SK-N-MC (cell line): ENCODE measurements at regions not wholly inside any gene's neighbourhood (a gene's known extent, or its start where the extent isn't known, plus 50 kb on each side); places are given as distances from the start of the nearest gene placed in this dataset.
"Not testable (repeated sequence)": the region's sequence is repeated elsewhere in the genome, so short reads cannot be mapped to it uniquely, and the experiment has no call there.

Experiments
- DNase-seq: peaks from one replicate; pipeline ENCODE4 v3.0.0-alpha.2; 2011; ENCODE audit warnings: low read depth, low spot score
- H3K27ac ChIP-seq: fragments of 200-600 bp; sonication (generic); 2 replicates; pipeline ENCODE4 v1.5.1; 2016; ENCODE audit warnings: mixed run types
- H3K36me3 ChIP-seq: fragments of 200-600 bp; sonication (generic); 2 replicates; pipeline ENCODE4 v1.6.1; 2017; ENCODE audit warnings: antibody characterized with exemption, low read length, mixed read lengths; ENCODE audit not compliant: insufficient read depth
- H3K4me3 ChIP-seq: fragments of 200-600 bp; sonication (generic); 2 replicates; pipeline ENCODE4 v1.5.1; 2016
- H3K9ac ChIP-seq: fragments of 200-600 bp; sonication (generic); 2 replicates; pipeline ENCODE4 v1.8.0; 2017; ENCODE audit warnings: mixed run types, mixed read lengths; ENCODE audit not compliant: insufficient read length
- H3K9me3 ChIP-seq: fragments of 200-600 bp; sonication (generic); 2 replicates; pipeline ENCODE4 v1.6.1; 2017; ENCODE audit warnings: low read depth, mild to moderate bottlenecking, antibody characterized with exemption, low read length, moderate library complexity, mixed read lengths
- EZH2 ChIP-seq: fragments of 200-600 bp; sonication (generic); IDR thresholded peaks from one replicate; pipeline ENCODE4 v1.6.1; 2017; ENCODE audit warnings: antibody characterized with exemption
- FOXP2 ChIP-seq: optimal IDR thresholded peaks from 2 replicates; pipeline ENCODE3; 2011; ENCODE audit warnings: mild to moderate bottlenecking, moderate library complexity; ENCODE audit not compliant: insufficient read depth; ENCODE audit errors: extremely low read length, control extremely low read depth
- POLR2AphosphoS5 ChIP-seq: IDR thresholded peaks from 2 replicates; pipeline ENCODE4 v1.6.1; 2012; ENCODE audit warnings: mild to moderate bottlenecking, low read depth, low read length, borderline replicate concordance

DNA sequence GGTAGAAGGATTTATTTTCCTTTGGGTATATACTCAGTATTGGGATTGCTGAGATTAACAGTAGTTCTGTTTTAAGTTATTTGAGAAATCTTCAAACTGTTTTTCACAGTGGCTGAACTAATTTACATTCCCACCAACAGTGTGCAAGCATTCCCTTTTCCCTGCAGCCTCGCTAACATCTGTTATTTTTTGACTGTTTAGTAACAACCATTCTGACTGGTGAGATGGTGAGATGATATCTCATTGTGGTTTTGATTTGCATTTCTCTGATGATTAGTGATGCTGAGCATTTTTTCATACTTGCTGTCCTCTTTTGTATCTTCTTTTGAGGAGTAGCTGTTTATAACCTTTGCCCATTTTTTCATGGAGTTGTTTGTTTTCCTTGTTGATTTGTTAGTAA lies 457.8 kb downstream of the TRAM1L1 start:
- peak overlapping the region; percentile 27; the same call in 1 of the 2 replicates for H3K27ac ChIP-seq
- no peaks in the 10 kb centered on the region for H3K9me3 ChIP-seq
- no peak overlapping the region for H3K9ac ChIP-seq
- no peaks in the 10 kb centered on the region for H3K36me3 ChIP-seq
- DNase-seq, result peak; percentile 24
- H3K4me3 ChIP-seq, result no peak overlapping the region
- no peak for TF ChIP-seq EZH2
- TF ChIP-seq POLR2AphosphoS5, result no peak
- TF ChIP-seq FOXP2, result no peak

DNA sequence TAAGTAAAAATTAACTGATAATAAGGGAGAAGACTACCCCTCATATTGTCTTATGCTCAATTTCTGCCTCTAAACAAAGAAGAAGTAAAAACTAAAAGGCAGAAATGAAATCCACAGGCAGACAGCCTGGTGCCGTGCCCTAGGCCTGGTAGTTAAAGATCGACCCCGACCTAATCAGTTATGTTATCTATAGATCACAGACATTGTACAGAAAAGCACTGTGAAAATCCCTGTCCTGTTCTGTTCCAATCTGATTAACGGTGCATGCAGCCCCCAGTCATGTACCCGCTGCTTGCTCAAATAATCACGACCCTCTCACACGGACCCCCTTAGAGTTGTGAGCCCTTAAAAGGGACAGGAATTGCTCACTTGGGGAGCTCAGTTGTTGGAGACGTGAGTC lies 465.9 kb downstream of the TRAM1L1 start:
- H3K9ac ChIP-seq, H3K36me3 ChIP-seq, H3K4me3 ChIP-seq, DNase-seq, H3K27ac ChIP-seq, H3K9me3 ChIP-seq: not testable (repeated sequence)

DNA sequence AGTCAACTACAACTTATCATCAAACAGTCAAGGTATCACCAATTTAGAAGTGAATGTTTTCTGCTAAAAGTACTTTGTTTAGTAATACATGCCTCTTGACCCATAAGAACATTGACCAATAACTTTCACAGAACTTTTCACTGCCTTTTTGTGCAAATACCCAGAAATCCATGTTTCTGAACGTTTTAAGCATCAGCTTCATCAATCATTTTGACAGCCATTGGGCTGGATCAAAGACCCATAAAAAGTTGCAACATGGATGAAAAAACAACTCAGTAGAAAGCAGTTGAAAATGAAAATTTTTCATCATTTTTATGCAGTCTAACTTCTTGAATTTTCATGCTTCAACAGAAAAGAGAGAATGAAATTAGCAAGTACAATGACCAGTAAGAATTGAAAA lies 466.7 kb downstream of the TRAM1L1 start:
- Histone ChIP-seq H3K27ac (no peak overlapping the region), H3K36me3 (no peaks in the 10 kb centered on the region), H3K9ac (no peak overlapping the region), H3K9me3 (no peaks in the 10 kb centered on the region), H3K4me3 (no peak overlapping the region)
- TF ChIP-seq POLR2AphosphoS5 (no peak), EZH2 (no peak), FOXP2 (no peak)
- DNase-seq, result no peak

DNA sequence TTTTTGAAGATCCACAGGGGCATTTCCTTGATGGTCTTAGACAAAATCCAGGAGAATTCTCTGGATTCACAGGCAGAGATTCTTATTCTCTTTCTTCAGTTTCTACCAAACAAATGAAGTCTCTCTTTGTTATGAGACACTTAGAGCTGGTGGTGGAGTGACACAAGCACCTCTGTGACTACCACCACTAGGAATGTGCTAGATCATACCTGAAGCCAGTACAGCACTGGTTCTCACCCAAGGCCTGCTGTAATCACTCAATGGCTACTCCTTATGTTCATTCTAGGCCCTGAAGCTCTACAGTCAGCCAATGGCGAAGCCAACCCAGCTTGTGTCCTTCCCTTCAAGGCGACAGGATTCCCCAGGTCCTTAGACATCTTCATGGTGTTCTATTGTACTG lies 482.3 kb downstream of the TRAM1L1 start:
- DNase-seq, result no peak
- TF ChIP-seq POLR2AphosphoS5 (no peak), EZH2 (no peak), FOXP2 (no peak)
- no peak overlapping the region for H3K4me3 ChIP-seq
- H3K9ac ChIP-seq, result no peak overlapping the region
- H3K27ac ChIP-seq, result no peak overlapping the region
- no peaks in the 10 kb centered on the region for H3K36me3 ChIP-seq
- H3K9me3 ChIP-seq, result no peaks in the 10 kb centered on the region

DNA sequence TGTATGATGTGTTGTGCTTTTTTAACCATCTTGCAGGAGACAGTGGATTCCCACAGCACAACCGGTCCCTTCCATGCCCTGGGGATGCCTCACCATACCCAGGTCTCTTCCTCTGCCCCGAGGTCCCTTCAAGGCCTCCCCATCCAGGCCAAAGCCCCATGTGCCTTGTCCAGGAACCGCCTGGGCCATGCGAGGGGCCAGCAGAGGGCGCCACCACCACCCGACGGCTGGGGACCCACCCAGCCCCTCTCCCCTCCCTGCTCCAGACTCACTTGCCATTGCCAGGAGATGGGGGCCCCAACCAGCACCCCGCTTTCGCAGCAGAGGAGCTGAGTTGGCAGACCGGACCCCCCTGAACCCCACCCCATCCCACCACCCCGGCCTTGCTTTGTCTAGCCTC lies 485.5 kb downstream of the TRAM1L1 start:
- H3K36me3 ChIP-seq, result no peaks in the 10 kb centered on the region
- no peak overlapping the region for H3K4me3 ChIP-seq
- DNase-seq, result no peak
- H3K9me3 ChIP-seq, result no peaks in the 10 kb centered on the region
- H3K27ac ChIP-seq, result no peak overlapping the region
- TF ChIP-seq FOXP2 (no peak), POLR2AphosphoS5 (no peak), EZH2 (no peak)
- no peak overlapping the region for H3K9ac ChIP-seq

DNA sequence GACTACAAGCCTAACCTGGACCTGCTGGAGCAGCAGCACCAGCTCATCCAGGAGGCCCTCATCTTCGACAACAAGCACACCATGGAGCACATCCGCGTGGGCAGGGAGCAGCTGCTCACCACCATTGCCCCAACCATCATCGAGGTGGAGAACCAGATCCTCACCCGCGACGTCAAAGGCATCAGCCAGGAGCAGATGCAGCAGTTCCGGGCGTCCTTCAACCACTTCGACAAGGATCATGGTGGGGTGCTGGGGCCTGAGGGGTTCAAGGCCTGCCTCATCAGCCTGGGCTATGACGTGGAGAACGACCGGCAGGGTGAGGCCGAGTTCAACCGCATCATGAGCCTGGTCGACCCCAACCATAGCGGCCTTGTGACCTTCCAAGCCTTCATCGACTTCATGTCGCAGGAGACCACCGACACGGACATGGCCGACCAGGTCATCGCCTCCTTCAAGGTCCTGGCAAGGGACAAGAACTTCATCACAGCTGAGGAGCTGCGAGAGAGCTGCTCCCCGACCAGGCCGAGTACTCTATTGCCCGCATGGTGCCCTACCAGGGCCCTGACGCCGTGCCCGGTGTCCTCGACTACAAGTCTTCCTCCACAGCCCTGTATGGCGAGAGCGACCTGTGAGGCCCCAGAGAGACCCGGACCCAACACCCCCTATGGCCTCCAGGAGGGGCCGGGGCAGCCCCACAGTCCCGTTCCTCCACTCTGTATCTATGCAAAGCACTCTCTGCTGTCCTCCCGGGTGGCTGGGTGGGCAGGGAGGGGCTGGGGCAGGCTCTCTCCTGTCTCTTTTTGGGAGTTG lies 486.2 kb downstream of the TRAM1L1 start:
- no peak for TF ChIP-seq POLR2AphosphoS5
- TF ChIP-seq EZH2, result no peak
- TF ChIP-seq FOXP2, result no peak
- Histone ChIP-seq H3K36me3 (no peaks in the 10 kb centered on the region), H3K9me3 (no peaks in the 10 kb centered on the region), H3K9ac (no peak overlapping the region), H3K4me3 (no peak overlapping the region), H3K27ac (no peak overlapping the region)
- DNase-seq, result no peak

DNA sequence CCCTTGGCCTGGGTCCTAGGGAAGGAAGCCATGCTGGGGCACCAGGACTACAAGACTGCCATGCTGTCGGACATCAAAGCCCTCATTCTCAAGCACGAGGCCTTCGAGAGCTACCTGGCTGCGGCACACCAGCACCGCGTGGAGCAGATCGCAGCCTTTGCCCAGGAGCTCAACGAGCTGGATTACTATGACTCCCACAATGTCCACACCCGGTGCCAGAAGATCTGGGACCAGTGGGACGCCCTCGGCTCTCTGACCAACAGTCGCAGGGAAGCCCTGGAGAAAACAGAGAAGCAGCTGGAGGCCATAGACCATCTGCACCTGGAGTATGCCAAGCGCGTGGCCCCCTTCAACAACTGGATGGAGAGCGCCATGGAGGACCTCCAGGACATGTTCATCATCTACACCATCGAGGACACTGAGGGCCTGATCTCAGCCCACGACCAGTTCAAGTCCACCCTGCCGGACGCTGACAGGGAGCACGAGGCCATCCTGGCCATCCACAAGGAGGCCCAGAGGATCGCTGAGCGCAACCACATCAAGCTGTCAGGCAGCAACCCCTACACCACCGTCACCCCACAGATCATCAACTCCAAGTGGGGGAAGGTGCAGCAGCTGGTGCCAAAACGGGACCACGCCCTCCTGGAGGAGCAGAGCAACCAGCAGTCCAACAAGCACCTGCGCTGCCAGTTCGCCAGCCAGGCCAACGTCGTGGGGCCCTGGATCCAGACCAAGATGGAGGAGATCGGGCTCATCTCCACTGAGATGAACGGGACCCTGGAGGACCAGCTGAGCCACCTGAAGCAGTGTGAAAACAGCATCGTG lies 487.0 kb downstream of the TRAM1L1 start:
- H3K9ac ChIP-seq, result no peak overlapping the region
- H3K4me3 ChIP-seq, result no peak overlapping the region
- H3K27ac ChIP-seq, result no peak overlapping the region
- no peaks in the 10 kb centered on the region for H3K9me3 ChIP-seq
- TF ChIP-seq EZH2 (no peak), FOXP2 (no peak), POLR2AphosphoS5 (no peak)
- no peaks in the 10 kb centered on the region for H3K36me3 ChIP-seq
- no peak for DNase-seq

DNA sequence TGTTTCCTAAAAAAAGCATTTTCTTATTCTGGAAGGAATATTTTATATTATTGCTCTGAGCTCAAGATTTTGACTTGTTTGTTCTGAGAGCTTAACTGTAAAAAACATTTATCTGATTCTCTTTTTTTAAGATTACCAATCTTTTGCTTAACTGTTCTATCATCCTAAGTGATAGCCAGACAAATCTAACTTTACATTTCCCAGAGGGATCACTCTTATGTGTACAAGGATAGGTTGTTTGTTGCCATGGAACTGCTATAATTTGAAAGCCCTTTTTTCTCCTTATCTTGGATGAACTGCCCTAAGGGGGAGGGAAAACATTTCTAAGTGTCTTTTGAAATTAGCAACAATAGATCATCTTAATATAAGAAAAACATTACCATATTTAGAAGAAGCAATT lies 494.7 kb downstream of the TRAM1L1 start:
- Histone ChIP-seq H3K4me3 (no peak overlapping the region), H3K27ac (no peak overlapping the region), H3K9ac (no peak overlapping the region), H3K9me3 (peaks cover 3% of the 10 kb centered on the region; the same call in 1 of the 2 replicates), H3K36me3 (no peaks in the 10 kb centered on the region)
- TF ChIP-seq POLR2AphosphoS5 (no peak), FOXP2 (no peak), EZH2 (no peak)
- no peak for DNase-seq
